CD14-positive monocyte (primary cell): ENCODE measurements at regions not wholly inside any gene's neighbourhood (a gene's known extent, or its start where the extent isn't known, plus 50 kb on each side); places are given as distances from the start of the nearest gene placed in this dataset.
A peak's percentile ranks its signal among the peaks of the same experiment; 100 is the strongest.

Experiments
- DNase-seq, 3 donors: peaks; one replicate each; pipeline ENCODE4 v3.0.0-alpha.2; 2011 to 2022
- H2AFZ ChIP-seq: 2 replicates; pipeline ENCODE4 v1.6.0; 2012; ENCODE audit warnings: mild to moderate bottlenecking, low read depth, low read length, inconsistent platforms; ENCODE audit not compliant: insufficient read depth, poor library complexity, severe bottlenecking
- H3K27ac ChIP-seq, 2 donors: 1 replicate in 1 of 2; 2 replicates in 1 of 2; pipeline ENCODE4 v1.5.1; 2012 to 2013; ENCODE audit warnings: low read length in 2 of 2, control low read depth in 1 of 2, inconsistent platforms in 1 of 2, low read depth in 1 of 2, mild to moderate bottlenecking in 1 of 2
- H3K27me3 ChIP-seq, 2 donors: one replicate each; pipeline versions ENCODE4 v1.6.0 to v1.6.1; 2011 to 2013; ENCODE audit warnings: low read length in 2 of 2; ENCODE audit not compliant: control insufficient read depth in 2 of 2, insufficient read depth in 2 of 2
- H3K36me3 ChIP-seq, 2 donors: replicated peaks in 1 of 2; 1 replicate in 1 of 2; 2 replicates in 1 of 2; pipeline versions ENCODE4 v1.5.1 to v1.6.1; 2012 to 2013; ENCODE audit warnings: low read length in 2 of 2, control low read depth in 1 of 2, inconsistent platforms in 1 of 2, mild to moderate bottlenecking in 1 of 2; ENCODE audit not compliant: insufficient read depth in 2 of 2, control insufficient read depth in 1 of 2
- H3K4me1 ChIP-seq, 2 donors: 1 replicate in 1 of 2; 2 replicates in 1 of 2; pipeline versions ENCODE4 v1.5.1 to v1.6.1; 2012 to 2013; ENCODE audit warnings: low read length in 2 of 2, control low read depth in 1 of 2, inconsistent platforms in 1 of 2, mild to moderate bottlenecking in 1 of 2, moderate library complexity in 1 of 2; ENCODE audit not compliant: insufficient read depth in 2 of 2, control insufficient read depth in 1 of 2
- H3K4me2 ChIP-seq: replicated peaks from 2 replicates; pipeline ENCODE3; 2012; ENCODE audit warnings: low read length, moderate library complexity, mild to moderate bottlenecking; ENCODE audit not compliant: poor library complexity, severe bottlenecking; ENCODE audit errors: extremely low read depth
- H3K4me3 ChIP-seq, 3 experiments: fragments of 200-600 bp in 1 of 3; sonication (generic) in 1 of 3; replicated peaks in 1 of 3; 1 replicate in 2 of 3; 2 replicates in 1 of 3; pipeline ENCODE4 v1.5.1; 2011 to 2013; ENCODE audit warnings: low read length in 3 of 3, mild to moderate bottlenecking in 3 of 3, control low read depth in 2 of 3, low read depth in 2 of 3, inconsistent platforms in 1 of 3, moderate library complexity in 1 of 3
- H3K79me2 ChIP-seq: 2 replicates; pipeline ENCODE4 v1.6.0; 2012; ENCODE audit warnings: mild to moderate bottlenecking, control low read depth, inconsistent platforms, low read length, moderate library complexity; ENCODE audit not compliant: insufficient read depth
- H3K9ac ChIP-seq: 2 replicates; pipeline ENCODE4 v1.6.0; 2017; ENCODE audit warnings: low read length, mild to moderate bottlenecking; ENCODE audit not compliant: insufficient read depth, poor library complexity, severe bottlenecking
- H3K9me3 ChIP-seq, 2 donors: replicated peaks in 1 of 2; 1 replicate in 1 of 2; 2 replicates in 1 of 2; pipeline versions ENCODE4 v1.5.1 to v1.6.1; 2012 to 2013; ENCODE audit warnings: low read length in 2 of 2, control low read depth in 1 of 2; ENCODE audit not compliant: control insufficient read depth in 1 of 2, insufficient read depth in 1 of 2
- H4K20me1 ChIP-seq: 2 replicates; pipeline ENCODE4 v1.6.0; 2012; ENCODE audit warnings: mild to moderate bottlenecking, low read length, control low read depth, moderate library complexity; ENCODE audit not compliant: insufficient read depth
- H3K27ac Mint-ChIP-seq, 7 donors: one replicate each; pipeline ENCODE4 v1.8.0; 2020; ENCODE audit warnings: mild to moderate bottlenecking in 7 of 7, mixed read lengths in 7 of 7, moderate library complexity in 6 of 7, inconsistent platforms in 2 of 7
- H3K27me3 Mint-ChIP-seq, 3 donors: one replicate each; pipeline ENCODE4 v1.8.0; 2021 to 2022; ENCODE audit warnings: low read depth in 3 of 3, mild to moderate bottlenecking in 3 of 3, mixed read lengths in 3 of 3, moderate library complexity in 3 of 3, inconsistent platforms in 1 of 3
- H3K36me3 Mint-ChIP-seq, 2 donors: one replicate each; pipeline ENCODE4 v1.8.0; 2020; ENCODE audit warnings: mixed read lengths in 2 of 2, inconsistent platforms in 1 of 2, mild to moderate bottlenecking in 1 of 2
- H3K4me1 Mint-ChIP-seq: one replicate; pipeline ENCODE4 v1.8.0; 2020; ENCODE audit warnings: mild to moderate bottlenecking, mixed read lengths
- H3K4me3 Mint-ChIP-seq, 2 donors: one replicate each; pipeline ENCODE4 v1.8.0; 2020; ENCODE audit warnings: mild to moderate bottlenecking in 2 of 2, mixed read lengths in 2 of 2, moderate library complexity in 1 of 2
- H3K9me3 Mint-ChIP-seq, 7 donors: one replicate each; pipeline ENCODE4 v1.8.0; 2020 to 2022; ENCODE audit warnings: mixed read lengths in 7 of 7, mild to moderate bottlenecking in 6 of 7, moderate library complexity in 6 of 7, inconsistent platforms in 2 of 7
- whole genome bisulfite sequencing: methylation state at CpG from one replicate; pipeline ENCODE4 v1.1.5; 2013; ENCODE audit warnings: missing lambda C conversion rate; ENCODE audit not compliant: insufficient coverage; 5-methylcytosine and 5-hydroxymethylcytosine counted together
- intact Hi-C, 2 donors: fragments of 100-400 bp; cut with micrococcal nuclease; formaldehyde crosslinking; loops; one replicate each; pipeline versions ENCODE4 v1.15.0 to v1.15.1; 2023
- TF ChIP-seq, protein P1 (sequence below): fragments of 200-600 bp; IDR thresholded peaks from one replicate; pipeline ENCODE4 v1.8.0; 2022; ENCODE audit warnings: antibody characterized with exemption, mild to moderate bottlenecking

DNA sequence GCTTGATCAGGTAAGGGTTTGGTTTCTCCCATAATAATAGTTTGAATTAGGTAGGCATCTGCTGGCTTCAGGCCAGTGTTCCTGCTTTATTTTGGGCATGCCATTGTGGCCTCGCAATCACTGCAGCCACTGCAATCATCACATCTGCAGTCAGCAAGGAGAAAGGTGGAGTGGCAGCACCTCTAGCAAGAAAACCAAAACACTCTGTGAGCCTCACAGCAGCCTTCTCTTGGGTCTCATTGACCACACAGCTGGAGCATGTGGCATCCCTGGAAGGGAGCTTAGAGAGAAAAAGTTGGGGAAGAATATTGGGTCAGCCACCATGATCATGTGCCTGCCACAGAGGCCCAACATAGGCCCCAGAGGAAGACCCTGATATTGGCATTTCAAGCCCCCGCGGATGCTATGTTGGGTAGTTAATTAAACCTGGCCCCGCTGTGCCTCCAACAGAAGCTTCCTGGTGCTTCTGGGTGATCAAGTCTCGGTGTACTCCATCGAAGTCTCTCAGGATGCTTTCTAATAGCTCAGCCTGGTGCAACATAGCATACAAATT, 158.0 kb upstream of the UBE2E1 start:
- no peaks in the 10 kb centered on the region for H4K20me1 ChIP-seq
- H3K4me3 ChIP-seq = no peak overlapping the region
- 100% methylated on average over 4 of the region's 6 CpGs for WGBS
- H3K4me1 ChIP-seq = peaks cover 12 to 14% of the 10 kb centered on the region in 2 donors
- Mint-ChIP-seq H3K4me1 (peaks cover 15% of the 10 kb centered on the region), H3K27me3 (peaks cover 0 to 4% (median 0%) of the 10 kb centered on the region in 3 donors), H3K4me3 (no peak overlapping the region), H3K9me3 (peaks cover 0 to 2% (median 0%) of the 10 kb centered on the region in 7 donors), H3K27ac (no peak overlapping the region), H3K36me3 (no peaks in the 10 kb centered on the region)
- no peak for DNase-seq
- no peaks in the 10 kb centered on the region for H3K9me3 ChIP-seq
- H3K79me2 ChIP-seq = no peaks in the 10 kb centered on the region
- no peaks in the 10 kb centered on the region for H3K27me3 ChIP-seq
- no peaks in the 10 kb centered on the region for H3K36me3 ChIP-seq
- no peak overlapping the region for H3K27ac ChIP-seq
- intact Hi-C loops = no loop called here
- TF ChIP-seq, protein P1, sequence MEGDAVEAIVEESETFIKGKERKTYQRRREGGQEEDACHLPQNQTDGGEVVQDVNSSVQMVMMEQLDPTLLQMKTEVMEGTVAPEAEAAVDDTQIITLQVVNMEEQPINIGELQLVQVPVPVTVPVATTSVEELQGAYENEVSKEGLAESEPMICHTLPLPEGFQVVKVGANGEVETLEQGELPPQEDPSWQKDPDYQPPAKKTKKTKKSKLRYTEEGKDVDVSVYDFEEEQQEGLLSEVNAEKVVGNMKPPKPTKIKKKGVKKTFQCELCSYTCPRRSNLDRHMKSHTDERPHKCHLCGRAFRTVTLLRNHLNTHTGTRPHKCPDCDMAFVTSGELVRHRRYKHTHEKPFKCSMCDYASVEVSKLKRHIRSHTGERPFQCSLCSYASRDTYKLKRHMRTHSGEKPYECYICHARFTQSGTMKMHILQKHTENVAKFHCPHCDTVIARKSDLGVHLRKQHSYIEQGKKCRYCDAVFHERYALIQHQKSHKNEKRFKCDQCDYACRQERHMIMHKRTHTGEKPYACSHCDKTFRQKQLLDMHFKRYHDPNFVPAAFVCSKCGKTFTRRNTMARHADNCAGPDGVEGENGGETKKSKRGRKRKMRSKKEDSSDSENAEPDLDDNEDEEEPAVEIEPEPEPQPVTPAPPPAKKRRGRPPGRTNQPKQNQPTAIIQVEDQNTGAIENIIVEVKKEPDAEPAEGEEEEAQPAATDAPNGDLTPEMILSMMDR = no peak
- no peak overlapping the region for H2AFZ ChIP-seq
- no peak overlapping the region for H3K9ac ChIP-seq
- no peak overlapping the region for H3K4me2 ChIP-seq

GRCh38 chr3:23648326-23648995, 157.3 kb upstream of the UBE2E1 start:
- no peaks in the 10 kb centered on the region for H3K36me3 Mint-ChIP-seq
- Histone ChIP-seq H3K4me2 (no peak overlapping the region), H3K27ac (no peak overlapping the region), H2AFZ (no peak overlapping the region), H3K4me1 (peaks cover 12 to 14% of the 10 kb centered on the region in 2 donors), H3K9me3 (no peaks in the 10 kb centered on the region), H3K27me3 (no peaks in the 10 kb centered on the region), H3K9ac (no peak overlapping the region), H3K79me2 (no peaks in the 10 kb centered on the region), H4K20me1 (no peaks in the 10 kb centered on the region), H3K36me3 (no peaks in the 10 kb centered on the region), H3K4me3 (no peak overlapping the region)
- H3K9me3 Mint-ChIP-seq = peaks cover 0 to 2% (median 0%) of the 10 kb centered on the region in 7 donors
- H3K4me1 Mint-ChIP-seq = peaks cover 16% of the 10 kb centered on the region
- intact Hi-C loops = no loop called here
- WGBS = 50% methylated on average over 3 of the region's 5 CpGs
- H3K4me3 Mint-ChIP-seq = no peak overlapping the region
- DNase-seq = peak in 1 of 3 donors; percentile 19
- H3K27ac Mint-ChIP-seq = peak overlapping the region in 1 of 7 donors; percentile 30
- TF ChIP-seq, protein P1 = no peak
- peaks cover 0 to 4% (median 0%) of the 10 kb centered on the region in 3 donors for H3K27me3 Mint-ChIP-seq
